HEK293 (cell line): ENCODE measurements at regions not wholly inside any gene's neighbourhood (a gene's known extent, or its start where the extent isn't known, plus 50 kb on each side); places are given as distances from the start of the nearest gene placed in this dataset.

Experiments used
- CTCF ChIA-PET: fragments of 350-600 bp; formaldehyde crosslinking; extraction: SDS; loops from one replicate; lab custom pipeline; 2021; ENCODE audit warnings: antibody characterized with exemption; lab: Yijun Ruan, JAX
- POLR2A ChIA-PET: fragments of 300-600 bp; formaldehyde crosslinking; extraction: SDS; loops from one replicate; lab custom pipeline; 2020; ENCODE audit warnings: antibody characterized with exemption, inconsistent platforms; lab: Yijun Ruan, JAX
- H3K27ac ChIP-seq: fragments of 200-500 bp; sonication (Bioruptor generic); 2 replicates; pipeline ENCODE4 v1.5.1; 2014; ENCODE audit warnings: low read depth, low read length, control low read depth, inconsistent platforms; ENCODE audit errors: extremely low read depth
- H3K36me3 ChIP-seq, 2 experiments: fragments of 200-500 bp in 1 of 2; sonication (Bioruptor generic) in 1 of 2; 1 replicate in 1 of 2; 2 replicates in 1 of 2; pipeline ENCODE4 v1.5.1; 2014 to 2017; ENCODE audit warnings: inconsistent platforms in 2 of 2, low read length in 2 of 2; ENCODE audit not compliant: control insufficient read depth in 2 of 2, insufficient read depth in 1 of 2
- H3K4me1 ChIP-seq: fragments of 200-500 bp; sonication (Bioruptor generic); 2 replicates; pipeline ENCODE4 v1.5.1; 2014; ENCODE audit warnings: mild to moderate bottlenecking, low read length, inconsistent platforms; ENCODE audit not compliant: control insufficient read depth, insufficient read depth
- H3K4me3 ChIP-seq: 2 replicates; pipeline ENCODE4 v1.5.1; 2011; ENCODE audit warnings: low read depth, mild to moderate bottlenecking, control low read depth, low read length, moderate library complexity
- H3K9me3 ChIP-seq: fragments of 200-500 bp; sonication (Bioruptor generic); 2 replicates; pipeline ENCODE4 v1.5.1; 2014; ENCODE audit warnings: low read depth, low read length, inconsistent platforms; ENCODE audit not compliant: control insufficient read depth, insufficient read depth
- EGR2 ChIP-seq: fragments of 450-650 bp; formaldehyde crosslinking; IDR thresholded peaks from 2 replicates; pipeline ENCODE4 v1.5.1; 2016; ENCODE audit warnings: low read depth, missing biosample characterization, missing genetic modification characterization
- MYNN ChIP-seq: fragments of 450-650 bp; formaldehyde crosslinking; IDR thresholded peaks from 2 replicates; pipeline ENCODE4 v1.5.1; 2016; ENCODE audit warnings: missing biosample characterization, missing genetic modification characterization, borderline replicate concordance
- OVOL3 ChIP-seq: fragments of 450-650 bp; formaldehyde crosslinking; IDR thresholded peaks from 2 replicates; pipeline ENCODE4 v1.5.1; 2016; ENCODE audit warnings: missing biosample characterization, missing genetic modification characterization
- SALL2 ChIP-seq: fragments of 450-650 bp; formaldehyde crosslinking; IDR thresholded peaks from 2 replicates; pipeline ENCODE4 v1.5.0; 2017; ENCODE audit warnings: missing biosample characterization, mild to moderate bottlenecking, missing genetic modification characterization, borderline replicate concordance
- SCRT1 ChIP-seq: fragments of 450-650 bp; formaldehyde crosslinking; IDR thresholded peaks from 2 replicates; pipeline ENCODE4 v1.5.1; 2016; ENCODE audit warnings: missing biosample characterization, missing genetic modification characterization, borderline replicate concordance
- TCF7L2 ChIP-seq: IDR thresholded peaks from 2 replicates; pipeline ENCODE4 v1.6.1; 2011; ENCODE audit warnings: low read depth, mild to moderate bottlenecking, inconsistent platforms, low read length, moderate library complexity, borderline replicate concordance
- WT1 ChIP-seq: fragments of 450-650 bp; formaldehyde crosslinking; IDR thresholded peaks from 2 replicates; pipeline ENCODE4 v1.5.1; 2016; ENCODE audit warnings: missing biosample characterization, missing genetic modification characterization
- YY1 ChIP-seq: fragments of 450-650 bp; formaldehyde crosslinking; IDR thresholded peaks from 2 replicates; pipeline ENCODE4 v1.5.1; 2018; ENCODE audit warnings: missing biosample characterization, missing genetic modification characterization
- ZBTB48 ChIP-seq: fragments of 450-650 bp; formaldehyde crosslinking; IDR thresholded peaks from 2 replicates; pipeline ENCODE4 v1.5.1; 2016; ENCODE audit warnings: missing biosample characterization, missing genetic modification characterization
- ZBTB8A ChIP-seq: fragments of 450-650 bp; formaldehyde crosslinking; IDR thresholded peaks from 2 replicates; pipeline ENCODE4 v1.5.1; 2016; ENCODE audit warnings: missing biosample characterization, missing genetic modification characterization
- ZNF133 ChIP-seq: fragments of 450-650 bp; formaldehyde crosslinking; IDR thresholded peaks from 2 replicates; pipeline ENCODE4 v1.5.1; 2016; ENCODE audit warnings: missing biosample characterization, missing genetic modification characterization
- ZNF223 ChIP-seq: fragments of 450-650 bp; formaldehyde crosslinking; IDR thresholded peaks from 2 replicates; pipeline ENCODE4 v1.5.1; 2016; ENCODE audit warnings: missing biosample characterization, missing genetic modification characterization
- ZNF239 ChIP-seq: fragments of 450-650 bp; formaldehyde crosslinking; IDR thresholded peaks from 2 replicates; pipeline ENCODE4 v1.5.1; 2016; ENCODE audit warnings: missing biosample characterization, missing genetic modification characterization
- ZNF24 ChIP-seq: fragments of 450-650 bp; formaldehyde crosslinking; IDR thresholded peaks from 2 replicates; pipeline ENCODE4 v1.5.1; 2016; ENCODE audit warnings: missing biosample characterization, missing genetic modification characterization
- ZNF248 ChIP-seq: fragments of 450-650 bp; formaldehyde crosslinking; IDR thresholded peaks from 2 replicates; pipeline ENCODE4 v1.5.1; 2017; ENCODE audit warnings: missing biosample characterization, missing genetic modification characterization
- ZNF266 ChIP-seq: fragments of 450-650 bp; formaldehyde crosslinking; IDR thresholded peaks from 2 replicates; pipeline ENCODE4 v1.5.1; 2016; ENCODE audit warnings: missing biosample characterization, missing genetic modification characterization, low read depth
- ZNF274 ChIP-seq, 2 experiments: fragments of 200-500 bp in 1 of 2; fragments of 450-650 bp in 1 of 2; sonication (Bioruptor generic) in 1 of 2; formaldehyde crosslinking in 1 of 2; IDR thresholded peaks; 2 replicates each; pipeline versions ENCODE4 v1.5.1 to v1.6.1; 2014 to 2016; ENCODE audit warnings: borderline replicate concordance in 1 of 2, inconsistent platforms in 1 of 2, low read length in 1 of 2, missing biosample characterization in 1 of 2, missing genetic modification characterization in 1 of 2
- ZNF302 ChIP-seq: fragments of 450-650 bp; formaldehyde crosslinking; IDR thresholded peaks from 2 replicates; pipeline ENCODE4 v1.5.1; 2016; ENCODE audit warnings: missing biosample characterization, missing genetic modification characterization, low read depth
- ZNF391 ChIP-seq: fragments of 450-650 bp; formaldehyde crosslinking; IDR thresholded peaks from 2 replicates; pipeline ENCODE4 v1.5.1; 2016; ENCODE audit warnings: low read depth, missing biosample characterization, missing genetic modification characterization, borderline replicate concordance
- ZNF394 ChIP-seq: fragments of 450-650 bp; formaldehyde crosslinking; IDR thresholded peaks from 2 replicates; pipeline ENCODE4 v1.5.1; 2016; ENCODE audit warnings: missing biosample characterization, missing genetic modification characterization, mild to moderate bottlenecking, moderate library complexity, borderline replicate concordance
- ZNF501 ChIP-seq: fragments of 450-650 bp; formaldehyde crosslinking; IDR thresholded peaks from 2 replicates; pipeline ENCODE4 v1.5.1; 2016; ENCODE audit warnings: missing biosample characterization, missing genetic modification characterization
- ZNF521 ChIP-seq: fragments of 450-650 bp; formaldehyde crosslinking; IDR thresholded peaks from 2 replicates; pipeline ENCODE4 v1.5.1; 2017; ENCODE audit warnings: missing biosample characterization, mild to moderate bottlenecking, missing genetic modification characterization
- ZNF529 ChIP-seq: fragments of 450-650 bp; formaldehyde crosslinking; IDR thresholded peaks from 2 replicates; pipeline ENCODE4 v1.5.1; 2017; ENCODE audit warnings: missing genetic modification characterization, missing biosample characterization; ENCODE audit not compliant: insufficient replicate concordance
- ZNF558 ChIP-seq: fragments of 450-650 bp; formaldehyde crosslinking; IDR thresholded peaks from 2 replicates; pipeline ENCODE4 v1.5.1; 2016; ENCODE audit warnings: missing biosample characterization, missing genetic modification characterization
- ZNF560 ChIP-seq: fragments of 450-650 bp; formaldehyde crosslinking; IDR thresholded peaks from 2 replicates; pipeline ENCODE4 v1.5.1; 2017; ENCODE audit warnings: missing biosample characterization, missing genetic modification characterization, borderline replicate concordance
- ZNF610 ChIP-seq: fragments of 450-650 bp; formaldehyde crosslinking; IDR thresholded peaks from 2 replicates; pipeline ENCODE4 v1.5.1; 2016; ENCODE audit warnings: missing biosample characterization, missing genetic modification characterization, borderline replicate concordance
- ZNF623 ChIP-seq: fragments of 450-650 bp; formaldehyde crosslinking; IDR thresholded peaks from 2 replicates; pipeline ENCODE4 v1.5.1; 2016; ENCODE audit warnings: missing biosample characterization, missing genetic modification characterization
- ZNF658 ChIP-seq: fragments of 450-650 bp; formaldehyde crosslinking; IDR thresholded peaks from 2 replicates; pipeline ENCODE4; 2016; ENCODE audit warnings: missing biosample characterization, missing genetic modification characterization
- ZNF660 ChIP-seq: fragments of 450-650 bp; IDR thresholded peaks from 2 replicates; pipeline ENCODE4 v1.5.1; 2018; ENCODE audit warnings: missing biosample characterization, mild to moderate bottlenecking, missing genetic modification characterization
- ZNF768 ChIP-seq: fragments of 450-650 bp; formaldehyde crosslinking; IDR thresholded peaks from 2 replicates; pipeline ENCODE4 v1.5.1; 2018; ENCODE audit warnings: missing biosample characterization, mild to moderate bottlenecking, missing genetic modification characterization
- ZNF791 ChIP-seq: fragments of 450-650 bp; formaldehyde crosslinking; IDR thresholded peaks from 2 replicates; pipeline ENCODE4 v1.5.1; 2016; ENCODE audit warnings: missing biosample characterization, missing genetic modification characterization
- ZNF792 ChIP-seq: fragments of 450-650 bp; formaldehyde crosslinking; IDR thresholded peaks from 2 replicates; pipeline ENCODE4 v1.5.1; 2016; ENCODE audit warnings: missing biosample characterization, missing genetic modification characterization
- TF ChIP-seq, protein P1 (sequence below): fragments of 450-650 bp; formaldehyde crosslinking; conservative IDR thresholded peaks from 2 replicates; pipeline ENCODE4 v1.5.1; 2016; ENCODE audit warnings: low read depth, missing biosample characterization, missing genetic modification characterization
- TF ChIP-seq, protein P2 (sequence below): fragments of 450-650 bp; formaldehyde crosslinking; IDR thresholded peaks from 2 replicates; pipeline ENCODE4 v1.5.1; 2017; ENCODE audit warnings: missing biosample characterization, missing genetic modification characterization

DNA sequence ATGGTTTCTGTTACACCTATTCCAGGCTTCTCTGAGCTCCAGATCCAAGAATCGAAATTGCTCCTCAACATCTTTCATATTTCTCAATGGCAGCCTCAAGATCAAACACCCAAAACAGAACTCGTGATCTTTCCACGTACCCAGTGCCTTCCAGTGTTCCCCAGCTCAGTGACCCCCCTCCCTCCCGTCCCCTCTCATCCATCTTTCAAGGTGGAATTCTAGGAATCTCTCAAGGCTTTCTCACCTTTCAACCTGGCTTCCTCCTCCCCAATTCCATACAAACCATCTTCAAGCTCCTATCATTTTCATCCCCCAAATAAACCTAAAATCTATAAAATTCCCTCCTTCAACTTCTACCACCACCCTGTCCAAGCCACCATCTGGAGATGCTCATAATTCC lies 615.3 kb downstream of the BNC2 start:
- Histone ChIP-seq H3K36me3 (no peaks in the 10 kb centered on the region), H3K27ac (no peak overlapping the region), H3K4me1 (no peaks in the 10 kb centered on the region), H3K9me3 (no peaks in the 10 kb centered on the region), H3K4me3 (no peak overlapping the region)
- no peak for TF ChIP-seq ZNF266
- no peak for TF ChIP-seq ZNF791 (tag by site-specific recombination)
- no peak for TF ChIP-seq ZNF391 (tag by site-specific recombination)
- TF ChIP-seq ZNF521 (tag by site-specific recombination), result no peak
- no peak for TF ChIP-seq SCRT1 (tag by site-specific recombination)
- no peak for TF ChIP-seq ZBTB8A (tag by site-specific recombination)
- TF ChIP-seq ZNF302 (tag by site-specific recombination), result no peak
- TF ChIP-seq ZNF133 (tag by site-specific recombination), result no peak
- no peak for TF ChIP-seq ZNF558 (tag by site-specific recombination)
- no peak for TF ChIP-seq ZNF394
- TF ChIP-seq ZNF768 (tag by site-specific recombination), result no peak
- no peak for TF ChIP-seq WT1 (tag by site-specific recombination)
- no peak for TF ChIP-seq ZNF658
- TF ChIP-seq ZNF239 (tag by site-specific recombination), result no peak
- no peak for TF ChIP-seq EGR2 (tag by site-specific recombination)
- no peak for TF ChIP-seq ZNF223
- TF ChIP-seq, protein P1, sequence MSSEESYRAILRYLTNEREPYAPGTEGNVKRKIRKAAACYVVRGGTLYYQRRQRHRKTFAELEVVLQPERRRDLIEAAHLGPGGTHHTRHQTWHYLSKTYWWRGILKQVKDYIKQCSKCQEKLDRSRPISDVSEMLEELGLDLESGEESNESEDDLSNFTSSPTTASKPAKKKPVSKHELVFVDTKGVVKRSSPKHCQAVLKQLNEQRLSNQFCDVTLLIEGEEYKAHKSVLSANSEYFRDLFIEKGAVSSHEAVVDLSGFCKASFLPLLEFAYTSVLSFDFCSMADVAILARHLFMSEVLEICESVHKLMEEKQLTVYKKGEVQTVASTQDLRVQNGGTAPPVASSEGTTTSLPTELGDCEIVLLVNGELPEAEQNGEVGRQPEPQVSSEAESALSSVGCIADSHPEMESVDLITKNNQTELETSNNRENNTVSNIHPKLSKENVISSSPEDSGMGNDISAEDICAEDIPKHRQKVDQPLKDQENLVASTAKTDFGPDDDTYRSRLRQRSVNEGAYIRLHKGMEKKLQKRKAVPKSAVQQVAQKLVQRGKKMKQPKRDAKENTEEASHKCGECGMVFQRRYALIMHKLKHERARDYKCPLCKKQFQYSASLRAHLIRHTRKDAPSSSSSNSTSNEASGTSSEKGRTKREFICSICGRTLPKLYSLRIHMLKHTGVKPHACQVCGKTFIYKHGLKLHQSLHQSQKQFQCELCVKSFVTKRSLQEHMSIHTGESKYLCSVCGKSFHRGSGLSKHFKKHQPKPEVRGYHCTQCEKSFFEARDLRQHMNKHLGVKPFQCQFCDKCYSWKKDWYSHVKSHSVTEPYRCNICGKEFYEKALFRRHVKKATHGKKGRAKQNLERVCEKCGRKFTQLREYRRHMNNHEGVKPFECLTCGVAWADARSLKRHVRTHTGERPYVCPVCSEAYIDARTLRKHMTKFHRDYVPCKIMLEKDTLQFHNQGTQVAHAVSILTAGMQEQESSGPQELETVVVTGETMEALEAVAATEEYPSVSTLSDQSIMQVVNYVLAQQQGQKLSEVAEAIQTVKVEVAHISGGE (tag by site-specific recombination), result no peak
- TF ChIP-seq TCF7L2, result no peak
- TF ChIP-seq ZNF274 (IDR thresholded peaks at IDR 0.05; ENCODE audit: low read length), result no peak
- no peak for TF ChIP-seq ZNF274 (tag by site-specific recombination; IDR thresholded peaks at IDR 0.05; ENCODE audit: borderline replicate concordance)
- TF ChIP-seq ZNF529 (tag by site-specific recombination), result no peak
- ChIA-PET CTCF (no interaction called here), POLR2A (interaction anchor here (0.5 kb wide), 1 partner anchor 482 kb away, joined by 3 read pairs; no protein-coding TSS in a partner anchor)

DNA sequence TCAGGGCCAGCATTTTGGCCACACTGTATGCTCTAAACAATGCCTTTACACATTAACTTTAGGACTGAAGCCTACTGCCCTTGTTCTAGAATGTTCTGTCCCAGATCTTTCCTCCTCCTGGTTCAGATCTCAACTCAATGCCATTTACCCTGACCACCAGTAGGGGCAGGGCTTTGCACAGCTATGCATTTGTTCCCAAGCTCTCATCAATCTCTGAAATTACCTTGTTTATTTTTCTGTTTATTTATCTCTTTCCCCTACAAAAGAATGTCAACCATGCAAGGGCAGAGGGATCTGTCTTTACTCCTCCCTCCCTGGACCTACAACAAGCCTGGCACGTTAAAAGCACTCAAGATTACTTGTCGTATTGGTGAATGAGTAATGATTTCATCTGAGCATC lies 612.9 kb downstream of the BNC2 start:
- no peaks in the 10 kb centered on the region for H3K36me3 ChIP-seq
- ChIA-PET POLR2A (no interaction called here), CTCF (interaction anchor here (0.6 to 1.0 kb wide), 2 partner anchors 9 to 609 kb away, joined by 3 to 4 read pairs; no protein-coding TSS in a partner anchor)
- no peak overlapping the region for H3K27ac ChIP-seq
- peaks cover 6% of the 10 kb centered on the region for H3K4me1 ChIP-seq
- H3K9me3 ChIP-seq, result no peaks in the 10 kb centered on the region
- H3K4me3 ChIP-seq, result no peak overlapping the region
- TF ChIP-seq, protein P2, sequence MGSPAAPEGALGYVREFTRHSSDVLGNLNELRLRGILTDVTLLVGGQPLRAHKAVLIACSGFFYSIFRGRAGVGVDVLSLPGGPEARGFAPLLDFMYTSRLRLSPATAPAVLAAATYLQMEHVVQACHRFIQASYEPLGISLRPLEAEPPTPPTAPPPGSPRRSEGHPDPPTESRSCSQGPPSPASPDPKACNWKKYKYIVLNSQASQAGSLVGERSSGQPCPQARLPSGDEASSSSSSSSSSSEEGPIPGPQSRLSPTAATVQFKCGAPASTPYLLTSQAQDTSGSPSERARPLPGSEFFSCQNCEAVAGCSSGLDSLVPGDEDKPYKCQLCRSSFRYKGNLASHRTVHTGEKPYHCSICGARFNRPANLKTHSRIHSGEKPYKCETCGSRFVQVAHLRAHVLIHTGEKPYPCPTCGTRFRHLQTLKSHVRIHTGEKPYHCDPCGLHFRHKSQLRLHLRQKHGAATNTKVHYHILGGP (tag by site-specific recombination), result no peak
- TF ChIP-seq OVOL3 (tag by site-specific recombination), result no peak
- no peak for TF ChIP-seq ZNF660
- no peak for TF ChIP-seq ZNF24 (tag by site-specific recombination)
- no peak for TF ChIP-seq YY1
- no peak for TF ChIP-seq SALL2 (tag by site-specific recombination)
- TF ChIP-seq ZNF560 (tag by site-specific recombination), result no peak
- TF ChIP-seq ZNF792 (tag by site-specific recombination), result no peak
- no peak for TF ChIP-seq ZNF239 (tag by site-specific recombination)
- TF ChIP-seq ZBTB48 (tag by site-specific recombination), result no peak
- no peak for TF ChIP-seq ZNF623 (tag by site-specific recombination)
- no peak for TF ChIP-seq ZNF610 (tag by site-specific recombination)
- TF ChIP-seq MYNN (tag by site-specific recombination), result no peak
- TF ChIP-seq ZNF501 (tag by site-specific recombination), result no peak
- TF ChIP-seq ZNF248 (tag by site-specific recombination), result no peak
- no peak for TF ChIP-seq ZNF302 (tag by site-specific recombination)
